ENCODE measurements at regions not wholly inside any gene's neighbourhood (a gene's known extent, or its start where the extent isn't known, plus 50 kb on each side); places are given as distances from the start of the nearest gene placed in this dataset.
A peak's percentile ranks its signal among the peaks of the same experiment; 100 is the strongest.

- no peak for DNase-seq
These were observed 316.7 kb upstream of the KLF3 start for GRCh38 chr4:38347251-38347650.

- DNase-seq = no peak
These were observed 309.6 kb upstream of the KLF3 start for GRCh38 chr4:38354421-38354820.

DNA sequence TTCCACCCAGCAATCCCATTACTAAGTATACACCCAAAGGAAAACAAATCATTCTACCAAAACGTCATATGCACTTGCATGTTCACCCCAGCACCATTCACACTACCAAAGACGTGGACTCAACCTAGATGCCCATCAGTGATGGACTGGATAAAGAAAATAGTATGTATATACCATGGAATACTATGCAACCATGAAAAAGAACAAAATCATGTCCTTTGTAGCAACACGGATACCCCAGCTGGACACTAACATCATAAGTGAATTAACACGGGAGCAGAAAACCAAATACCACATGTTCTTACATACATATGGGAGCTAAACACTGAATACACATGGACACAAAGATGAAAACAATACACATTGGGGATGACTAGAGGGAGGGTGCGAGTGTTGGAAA is 309.1 kb upstream of the KLF3 start:
- DNase-seq = no peak

DNA sequence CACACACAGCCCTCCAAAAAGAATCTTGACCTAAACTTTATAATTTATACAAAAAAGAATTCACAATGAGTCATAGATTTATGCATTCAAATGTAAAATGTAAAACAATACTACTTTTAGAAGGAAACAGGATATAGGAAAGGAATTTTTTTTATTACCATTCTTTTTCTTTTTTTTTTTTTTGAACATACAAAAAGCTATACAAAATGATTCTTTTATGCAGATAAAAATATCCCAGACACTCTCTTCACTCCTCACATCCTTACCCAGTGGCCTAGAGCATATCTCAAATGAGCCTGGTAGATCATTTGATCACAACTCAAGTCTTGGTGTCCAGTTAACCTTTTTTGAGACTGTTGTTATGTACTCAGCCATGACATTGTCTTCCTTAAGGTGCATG is 307.3 kb upstream of the KLF3 start:
- no peak for DNase-seq

DNA sequence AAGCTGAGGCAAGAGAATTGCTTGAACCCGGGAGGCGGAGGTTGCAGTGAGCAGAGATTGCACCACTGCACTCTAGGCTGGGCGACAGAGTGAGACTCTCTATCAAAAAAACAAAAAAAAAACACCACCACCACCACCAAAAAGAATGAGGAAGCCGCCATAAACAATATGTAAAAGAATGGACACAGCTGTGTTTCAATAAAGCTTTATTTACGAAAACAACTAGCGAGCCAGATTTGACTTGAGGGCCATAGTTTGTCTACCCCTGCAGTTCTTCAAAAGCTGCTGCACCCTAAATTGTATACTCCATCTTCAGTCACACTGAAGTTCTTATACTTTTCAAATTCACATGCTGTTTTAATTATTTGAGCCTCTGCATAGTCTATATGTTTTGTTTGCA is 306.5 kb upstream of the KLF3 start:
- no peak for DNase-seq

DNA sequence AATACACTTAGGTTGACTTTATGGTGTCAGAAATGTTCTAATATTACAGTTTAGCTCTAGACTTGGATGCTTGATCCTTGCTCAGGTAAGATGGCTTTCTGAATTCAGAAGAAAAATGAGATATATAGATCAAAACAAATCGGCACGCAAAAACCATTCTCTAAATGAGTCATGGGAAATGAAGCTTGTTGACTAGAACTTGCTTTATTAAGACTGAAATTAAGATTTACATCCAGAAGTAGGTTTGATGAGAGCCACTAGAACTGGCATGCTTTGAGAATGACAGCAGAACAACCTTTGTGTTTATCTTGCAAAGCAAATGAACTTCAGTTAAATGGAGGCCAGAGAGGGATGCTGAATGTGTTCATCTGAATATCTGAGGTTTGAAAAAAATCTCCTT is 304.9 kb upstream of the KLF3 start:
- DNase-seq = no peak

DNA sequence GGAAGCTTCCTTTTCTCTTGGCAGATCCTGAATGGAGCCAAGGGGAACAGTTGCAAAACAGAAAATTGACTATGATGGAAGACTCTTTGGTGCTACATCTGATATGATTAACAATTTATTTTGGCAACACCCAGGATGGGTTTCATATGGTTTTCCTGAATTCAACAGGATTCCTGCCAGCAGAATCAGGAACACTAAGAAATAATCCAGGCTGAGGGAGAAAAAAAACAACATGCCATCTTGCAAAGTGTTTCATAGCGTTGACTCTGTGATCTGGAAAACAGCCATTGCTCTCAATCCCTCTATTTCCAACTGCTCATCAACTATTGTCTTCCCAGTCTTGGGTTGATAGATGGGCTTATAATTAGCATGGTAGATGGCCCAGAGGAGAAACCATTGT is 303.8 kb upstream of the KLF3 start:
- DNase-seq = no peak

GRCh38 chr4:38364383-38364963 is 299.5 kb upstream of the KLF3 start:
- no peak for DNase-seq

DNA sequence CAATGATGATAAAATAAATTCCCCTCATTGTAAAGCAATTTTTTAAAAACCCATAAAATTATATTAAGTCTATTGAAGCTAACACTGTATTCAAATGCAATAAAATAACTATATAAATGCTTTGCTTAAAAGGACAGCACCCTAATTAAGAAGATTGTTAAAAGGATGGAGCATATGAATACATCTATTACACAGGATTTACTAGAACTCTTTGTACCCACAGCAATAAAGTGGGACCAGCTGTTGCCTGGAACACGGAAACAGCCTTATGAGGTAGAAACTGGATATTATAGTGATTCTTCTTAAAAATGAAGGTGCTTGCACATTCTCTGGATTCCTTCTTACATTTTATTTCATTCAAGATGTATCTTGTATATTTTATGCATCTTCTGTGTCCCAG is 298.7 kb upstream of the KLF3 start:
- DNase-seq = no peak

DNA sequence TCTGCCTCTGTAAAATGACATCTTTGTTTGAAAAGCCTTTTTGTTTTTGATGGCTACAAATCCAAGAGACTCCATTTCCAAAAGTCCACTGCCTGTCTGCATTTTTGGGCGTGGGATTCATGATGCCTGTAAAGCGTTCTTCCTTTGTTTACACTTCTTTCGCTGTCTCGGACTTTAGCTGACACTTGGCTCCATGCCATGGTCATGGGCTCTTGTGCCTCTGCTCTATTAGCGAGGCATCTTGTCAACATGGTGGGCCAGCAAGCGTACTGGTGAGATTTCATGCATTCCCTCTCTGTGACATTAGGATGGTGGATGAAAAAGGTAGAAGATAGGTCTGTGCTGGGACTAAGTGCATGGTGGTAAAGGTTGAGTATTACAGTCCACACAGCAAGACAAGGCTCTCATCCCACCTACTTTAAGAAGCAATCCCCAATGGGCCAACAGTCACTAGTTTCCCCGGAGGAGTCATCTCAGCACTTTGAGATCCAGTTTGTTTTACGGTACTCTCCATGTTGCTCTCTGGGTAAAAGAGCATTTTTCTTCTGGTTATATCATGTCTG is 298.2 kb upstream of the KLF3 start:
- DNase-seq = peak; percentile 36

DNA sequence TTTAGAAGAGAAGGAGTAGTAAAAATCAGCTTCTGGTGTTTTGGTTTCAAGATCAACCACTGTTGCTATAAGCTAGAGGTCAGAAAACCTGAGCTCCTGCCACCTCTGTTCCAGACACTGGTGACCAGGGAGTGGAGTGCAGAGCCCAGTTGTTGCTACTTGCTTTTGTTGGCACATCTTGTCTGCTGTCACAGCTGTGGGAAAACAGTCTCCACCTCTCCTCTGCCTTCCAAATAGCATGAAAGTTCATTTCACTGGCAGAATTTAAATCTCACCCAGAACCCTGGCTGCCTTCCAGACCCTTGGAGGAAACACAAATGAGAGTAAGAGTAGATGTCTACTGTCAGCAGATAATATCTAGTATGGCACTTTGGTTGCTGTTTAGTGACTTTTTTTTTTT is 297.5 kb upstream of the KLF3 start:
- no peak for DNase-seq

- no peak for DNase-seq
These were observed 297.0 kb upstream of the KLF3 start for GRCh38 chr4:38366997-38367396.

GRCh38 chr4:38367642-38368174 is 296.3 kb upstream of the KLF3 start:
- no peak for DNase-seq

GRCh38 chr4:38368613-38369012 is 295.4 kb upstream of the KLF3 start:
- DNase-seq = no peak

DNA sequence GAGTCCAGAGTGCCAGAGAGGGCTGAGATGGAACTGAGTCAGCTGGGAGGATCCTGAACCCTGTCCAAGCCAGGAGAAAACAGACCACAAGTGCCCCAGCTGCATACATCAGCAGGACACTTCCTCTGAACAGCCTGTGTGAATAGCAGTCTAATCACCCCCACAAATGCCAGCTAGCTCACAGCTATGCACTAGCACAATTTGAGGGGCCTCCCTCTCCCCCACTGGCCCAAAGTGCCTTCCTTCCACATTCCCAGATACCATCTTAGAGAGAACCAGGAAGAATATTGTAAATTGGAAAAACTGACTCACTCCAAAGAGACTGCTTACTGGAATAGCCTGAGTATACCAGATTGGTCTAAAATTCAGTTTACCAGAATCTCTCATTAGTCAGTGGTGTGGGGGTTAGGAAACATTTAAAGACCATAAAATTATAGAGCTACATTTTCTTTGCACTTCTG is 292.6 kb upstream of the KLF3 start:
- no peak for DNase-seq

GRCh38 chr4:38373375-38373774 is 290.6 kb upstream of the KLF3 start:
- DNase-seq = no peak

- DNase-seq = no peak
These were observed 286.8 kb upstream of the KLF3 start for GRCh38 chr4:38377195-38377594.

GRCh38 chr4:38378478-38378877 is 285.5 kb upstream of the KLF3 start:
- no peak for DNase-seq

DNA sequence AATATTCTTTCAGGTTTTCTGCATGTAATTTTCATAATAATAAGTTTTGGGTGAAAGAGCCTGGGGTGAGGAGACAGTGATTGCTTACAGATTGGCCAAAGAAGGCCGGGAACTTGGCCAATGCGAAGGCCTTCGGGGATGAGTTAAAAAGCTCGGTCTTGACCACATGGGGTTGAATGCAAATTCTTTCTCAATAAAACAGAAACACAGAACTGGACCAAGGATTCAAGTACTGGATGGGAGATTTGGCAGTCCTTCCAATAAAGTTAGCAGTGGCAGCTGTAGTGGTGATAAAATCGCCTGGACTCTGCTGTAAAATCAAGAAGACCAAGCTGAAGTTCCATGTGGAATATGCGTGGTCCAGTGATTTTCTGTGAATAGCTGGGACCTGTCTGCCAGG is 282.2 kb upstream of the KLF3 start:
- no peak for DNase-seq

GRCh38 chr4:38382520-38382919 is 281.5 kb upstream of the KLF3 start:
- peak; percentile 87 for DNase-seq

DNA sequence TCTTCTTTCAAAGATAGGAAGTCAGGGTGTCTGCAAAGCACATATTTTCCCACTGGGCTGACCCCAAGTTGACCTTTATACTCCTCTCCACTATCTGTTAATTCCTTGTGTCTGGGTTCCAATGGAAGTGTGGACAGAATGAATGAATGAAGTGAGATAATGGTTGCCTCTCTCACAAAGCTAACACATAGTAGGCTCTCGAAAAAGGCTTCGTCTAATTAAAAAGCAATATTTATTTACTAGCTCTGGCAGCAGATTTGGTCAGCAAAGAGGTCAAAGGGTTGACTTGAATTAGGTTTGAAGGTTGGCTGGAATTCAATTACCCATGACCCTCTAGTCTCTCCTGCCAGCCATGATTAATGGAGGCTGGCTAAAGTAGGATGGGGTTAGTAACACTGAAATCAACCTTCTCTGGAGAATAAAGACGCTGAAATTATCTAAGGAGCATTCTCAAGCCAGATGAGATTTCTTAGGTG is 280.3 kb upstream of the KLF3 start:
- DNase-seq = no peak

DNA sequence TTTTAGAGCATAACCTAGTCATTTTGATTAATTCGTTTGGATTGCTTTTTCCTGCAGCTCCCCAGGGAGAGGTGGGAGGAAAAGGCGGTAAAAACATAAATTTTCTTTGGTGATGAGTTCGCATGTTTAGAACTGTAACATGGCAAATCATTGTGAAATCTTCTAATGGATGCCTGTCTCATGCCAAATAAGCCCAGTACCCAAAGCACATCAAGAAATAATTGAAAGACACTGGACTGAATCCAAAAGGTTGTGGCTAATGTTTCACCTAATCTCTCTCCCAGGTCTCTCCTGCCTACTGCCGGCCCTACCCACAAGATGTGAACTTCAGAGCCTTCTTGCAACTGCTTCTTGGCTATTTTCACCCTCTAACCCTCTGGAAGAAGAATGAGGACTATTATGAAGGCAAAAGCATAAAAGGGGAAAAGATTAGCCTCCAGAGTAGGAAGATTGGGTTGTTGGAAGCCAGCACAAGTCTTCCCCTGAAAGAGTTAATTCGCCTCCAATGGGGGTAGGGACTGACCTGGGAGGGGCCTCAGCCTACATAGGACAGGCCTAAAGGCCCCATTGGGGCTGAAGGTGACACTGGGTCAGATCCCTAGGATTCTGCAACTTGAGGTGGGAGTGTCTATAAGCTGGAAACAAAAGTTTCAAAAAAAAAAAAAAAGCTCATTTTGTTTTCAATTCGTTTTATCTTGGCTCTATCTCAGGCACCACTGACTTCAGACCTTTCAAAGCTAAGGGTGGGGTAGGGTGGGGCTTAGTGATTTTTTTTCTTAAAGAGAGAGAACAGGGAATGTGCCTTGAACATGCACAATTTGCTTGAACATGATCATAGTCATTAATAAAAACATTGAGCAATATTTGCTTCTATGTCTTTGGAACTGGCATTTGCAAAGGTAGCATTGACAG is 278.6 kb upstream of the KLF3 start:
- DNase-seq = no peak

- DNase-seq = no peak
These were observed 277.9 kb upstream of the KLF3 start for GRCh38 chr4:38386005-38386551.

All from NCI-H748 treated with DMSO at 0.1 percent for 48 hours (cell line).